ENCODE measurements at regions not wholly inside any gene's neighbourhood (a gene's known extent, or its start where the extent isn't known, plus 50 kb on each side); places are given as distances from the start of the nearest gene placed in this dataset.
A peak's percentile ranks its signal among the peaks of the same experiment; 100 is the strongest.

- Histone ChIP-seq H3K9me3 (ENCODE audit: low read depth, low read length, poor library complexity, severe bottlenecking) (no peaks in the 10 kb centered on the region), H3K27ac (ENCODE audit: low read depth, low read length, poor library complexity, severe bottlenecking) (no peak overlapping the region), H3K4me3 (ENCODE audit: low read depth, low read length, poor library complexity, severe bottlenecking) (no peak overlapping the region), H3K4me1 (ENCODE audit: insufficient read depth, low read length, poor library complexity, severe bottlenecking) (no peaks in the 10 kb centered on the region), H3K27me3 (replicated peaks; ENCODE audit: insufficient read depth, low read depth, low read length, poor library complexity) (no peaks in the 10 kb centered on the region), H3K36me3 (ENCODE audit: insufficient read depth, low read length, poor library complexity, severe bottlenecking) (no peaks in the 10 kb centered on the region)
- no TSS peak for BruUV-seq (replicated peaks)
- no peak for DNase-seq (ENCODE audit: low spot score)
- ChIA-PET CTCF (no interaction called here), POLR2A (ENCODE audit: low non-redundant PET) (no interaction called here)
- intact Hi-C loops (cut with micrococcal nuclease; ENCODE audit: unreplicated experiment), result no loop called here
- TF ChIP-seq EZH2 (IDR thresholded peaks at IDR 0.05; ENCODE audit: borderline replicate concordance, low read depth, low read length, poor library complexity, severe bottlenecking) (no peak), CTCF (conservative IDR thresholded peaks at IDR 0.05; ENCODE audit: low read depth, low read length) (no peak)
Observed at GRCh38 chr5:72012906-72013305, 94.4 kb upstream of the MAP1B start.

- BruUV-seq (replicated peaks), result no TSS peak
- ChIA-PET CTCF (no interaction called here), POLR2A (ENCODE audit: low non-redundant PET) (no interaction called here)
- no peak overlapping the region for H3K4me3 ChIP-seq (ENCODE audit: low read depth, low read length, poor library complexity, severe bottlenecking)
- no peak for DNase-seq (ENCODE audit: low spot score)
- no peaks in the 10 kb centered on the region for H3K9me3 ChIP-seq (ENCODE audit: low read depth, low read length, poor library complexity, severe bottlenecking)
- no peaks in the 10 kb centered on the region for H3K4me1 ChIP-seq (ENCODE audit: insufficient read depth, low read length, poor library complexity, severe bottlenecking)
- TF ChIP-seq CTCF (conservative IDR thresholded peaks at IDR 0.05; ENCODE audit: low read depth, low read length) (no peak), EZH2 (IDR thresholded peaks at IDR 0.05; ENCODE audit: borderline replicate concordance, low read depth, low read length, poor library complexity, severe bottlenecking) (no peak)
- no peaks in the 10 kb centered on the region for H3K27me3 ChIP-seq (replicated peaks; ENCODE audit: insufficient read depth, low read depth, low read length, poor library complexity)
- no peak overlapping the region for H3K27ac ChIP-seq (ENCODE audit: low read depth, low read length, poor library complexity, severe bottlenecking)
- no peaks in the 10 kb centered on the region for H3K36me3 ChIP-seq (ENCODE audit: insufficient read depth, low read length, poor library complexity, severe bottlenecking)
- intact Hi-C loops (cut with micrococcal nuclease; ENCODE audit: unreplicated experiment), result no loop called here
Observed at GRCh38 chr5:72013766-72014624, 93.3 kb upstream of the MAP1B start.

DNA sequence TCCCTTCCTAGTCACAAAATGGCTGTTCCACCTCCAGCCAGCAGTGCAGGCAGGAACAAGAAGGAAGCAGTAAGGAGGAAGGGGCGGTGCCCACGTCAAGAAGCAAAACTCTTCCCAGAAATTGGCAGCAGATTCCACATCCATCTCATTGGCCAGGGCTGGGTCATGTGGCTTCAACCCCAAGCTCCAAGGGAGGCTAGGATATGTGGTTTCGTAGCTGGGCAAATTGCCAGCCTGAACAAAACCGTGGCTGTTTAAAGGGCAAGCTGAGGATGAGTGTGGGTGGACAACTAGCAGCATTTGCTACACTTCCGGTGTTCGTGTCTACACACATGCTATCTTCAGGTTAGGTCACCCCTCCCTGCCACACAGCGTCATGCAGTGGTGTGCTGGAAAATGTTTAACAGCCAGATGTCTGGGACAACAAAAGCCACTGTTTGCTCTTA is 92.1 kb upstream of the MAP1B start:
- BruUV-seq (replicated peaks), result no TSS peak
- ChIA-PET CTCF (no interaction called here), POLR2A (ENCODE audit: low non-redundant PET) (interaction anchor here (0.5 to 0.6 kb wide), 2 partner anchors 240 to 1005 kb away, joined by 3 read pairs; no protein-coding TSS in a partner anchor)
- TF ChIP-seq CTCF (conservative IDR thresholded peaks at IDR 0.05; ENCODE audit: low read depth, low read length) (no peak), EZH2 (IDR thresholded peaks at IDR 0.05; ENCODE audit: borderline replicate concordance, low read depth, low read length, poor library complexity, severe bottlenecking) (no peak)
- H3K4me3 ChIP-seq (ENCODE audit: low read depth, low read length, poor library complexity, severe bottlenecking), result no peak overlapping the region
- no peak overlapping the region for H3K27ac ChIP-seq (ENCODE audit: low read depth, low read length, poor library complexity, severe bottlenecking)
- intact Hi-C loops (cut with micrococcal nuclease; ENCODE audit: unreplicated experiment), result no loop called here
- DNase-seq (ENCODE audit: low spot score), result peak; percentile 79
- no peaks in the 10 kb centered on the region for H3K9me3 ChIP-seq (ENCODE audit: low read depth, low read length, poor library complexity, severe bottlenecking)
- H3K27me3 ChIP-seq (replicated peaks; ENCODE audit: insufficient read depth, low read depth, low read length, poor library complexity), result no peaks in the 10 kb centered on the region
- H3K36me3 ChIP-seq (ENCODE audit: insufficient read depth, low read length, poor library complexity, severe bottlenecking), result no peaks in the 10 kb centered on the region
- H3K4me1 ChIP-seq (ENCODE audit: insufficient read depth, low read length, poor library complexity, severe bottlenecking), result no peaks in the 10 kb centered on the region
